Peyer's patch (tissue), 4 donors: ENCODE measurements at regions not wholly inside any gene's neighbourhood (a gene's known extent, or its start where the extent isn't known, plus 50 kb on each side); places are given as distances from the start of the nearest gene placed in this dataset.

ENCODE experiments used
- DNase-seq, 3 donors: peaks; one replicate each; pipeline ENCODE4 v3.0.0-alpha.2; 2017 to 2019
- H3K27ac ChIP-seq, 4 donors: fragments of 200-600 bp; sonication (generic); one replicate each; pipeline ENCODE4 v1.5.1; 2016 to 2019
- H3K27me3 ChIP-seq, 2 donors: fragments of 200-600 bp; sonication (generic); one replicate each; pipeline ENCODE4 v1.5.1; 2019
- H3K36me3 ChIP-seq, 3 donors: fragments of 200-600 bp; sonication (generic); one replicate each; pipeline ENCODE4 v1.5.1; 2016 to 2019
- H3K4me1 ChIP-seq, 4 donors: fragments of 200-600 bp; sonication (generic); one replicate each; pipeline ENCODE4 v1.5.1; 2016 to 2019
- H3K4me3 ChIP-seq, 4 donors: fragments of 200-600 bp; sonication (generic); 1 replicate in 3 of 4; 2 replicates in 1 of 4; pipeline ENCODE4 v1.5.1; 2016 to 2019; ENCODE audit warnings: mild to moderate bottlenecking in 1 of 4
- H3K9me3 ChIP-seq, 4 donors: fragments of 200-600 bp; sonication (generic); one replicate each; pipeline ENCODE4 v1.5.1; 2016 to 2019; ENCODE audit warnings: mild to moderate bottlenecking in 1 of 4
- CTCF ChIP-seq, 6 experiments: fragments of 450-650 bp in 4 of 6; fragments of 200-600 bp in 2 of 6; sonication (generic) in 1 of 6; IDR thresholded peaks; one replicate each; pipeline ENCODE4 v1.5.1; 2017 to 2019; ENCODE audit warnings: antibody characterized with exemption in 6 of 6, mild to moderate bottlenecking in 3 of 6, moderate library complexity in 1 of 6
- POLR2A ChIP-seq, 2 donors: fragments of 450-650 bp; IDR thresholded peaks; one replicate each; pipeline ENCODE4 v1.5.1; 2017; ENCODE audit warnings: antibody characterized with exemption in 2 of 2, mild to moderate bottlenecking in 2 of 2, moderate library complexity in 2 of 2

- no peaks in the 10 kb centered on the region for H3K9me3 ChIP-seq
These were observed 296.2 kb downstream of the SPATA31D1 start for GRCh38 chr9:82284758-82285157.

GRCh38 chr9:82295181-82295580 lies 306.6 kb downstream of the SPATA31D1 start:
- Histone ChIP-seq H3K4me1 (no peaks in the 10 kb centered on the region), H3K27ac (no peak overlapping the region), H3K27me3 (no peaks in the 10 kb centered on the region), H3K36me3 (no peaks in the 10 kb centered on the region), H3K9me3 (no peaks in the 10 kb centered on the region), H3K4me3 (no peak overlapping the region)
- DNase-seq: no peak
- no peak for TF ChIP-seq POLR2A (IDR thresholded peaks at IDR 0.05)
- no peak for TF ChIP-seq CTCF (IDR thresholded peaks at IDR 0.05)

More at GRCh38 chr9:82284758-82285157, 296.2 kb downstream of the SPATA31D1 start:
- no peak overlapping the region for H3K27ac ChIP-seq
- no peaks in the 10 kb centered on the region for H3K36me3 ChIP-seq
- TF ChIP-seq CTCF (IDR thresholded peaks at IDR 0.05): no peak
- TF ChIP-seq POLR2A (IDR thresholded peaks at IDR 0.05): no peak
- H3K27me3 ChIP-seq: no peaks in the 10 kb centered on the region
- H3K4me3 ChIP-seq: no peak overlapping the region
- no peaks in the 10 kb centered on the region for H3K4me1 ChIP-seq
- no peak for DNase-seq

GRCh38 chr9:82299870-82300269 lies 311.3 kb downstream of the SPATA31D1 start:
- TF ChIP-seq POLR2A (IDR thresholded peaks at IDR 0.05) (no peak), CTCF (IDR thresholded peaks at IDR 0.05) (no peak)
- Histone ChIP-seq H3K36me3 (no peaks in the 10 kb centered on the region), H3K4me3 (no peak overlapping the region), H3K9me3 (no peaks in the 10 kb centered on the region), H3K27ac (no peak overlapping the region), H3K27me3 (no peaks in the 10 kb centered on the region), H3K4me1 (no peaks in the 10 kb centered on the region)
- DNase-seq: no peak

- Histone ChIP-seq H3K4me3 (no peak overlapping the region), H3K36me3 (no peaks in the 10 kb centered on the region), H3K27ac (no peak overlapping the region), H3K27me3 (no peaks in the 10 kb centered on the region), H3K9me3 (no peaks in the 10 kb centered on the region), H3K4me1 (no peaks in the 10 kb centered on the region)
- no peak for DNase-seq
- TF ChIP-seq POLR2A (IDR thresholded peaks at IDR 0.05) (no peak), CTCF (IDR thresholded peaks at IDR 0.05) (no peak)
These were observed 314.5 kb downstream of the SPATA31D1 start for GRCh38 chr9:82302968-82303655.

GRCh38 chr9:82308836-82309235 lies 320.3 kb downstream of the SPATA31D1 start:
- Histone ChIP-seq H3K27me3 (no peaks in the 10 kb centered on the region), H3K4me1 (no peaks in the 10 kb centered on the region), H3K27ac (no peak overlapping the region), H3K9me3 (no peaks in the 10 kb centered on the region), H3K36me3 (no peaks in the 10 kb centered on the region), H3K4me3 (no peak overlapping the region)
- TF ChIP-seq POLR2A (IDR thresholded peaks at IDR 0.05) (no peak), CTCF (IDR thresholded peaks at IDR 0.05) (no peak)
- no peak for DNase-seq

GRCh38 chr9:82313697-82314096 lies 325.1 kb downstream of the SPATA31D1 start:
- no peak for TF ChIP-seq POLR2A (IDR thresholded peaks at IDR 0.05)
- no peak for TF ChIP-seq CTCF (IDR thresholded peaks at IDR 0.05)
- no peak overlapping the region for H3K4me3 ChIP-seq

More at GRCh38 chr9:82313697-82314096, 325.1 kb downstream of the SPATA31D1 start:
- H3K27ac ChIP-seq: no peak overlapping the region
- no peaks in the 10 kb centered on the region for H3K9me3 ChIP-seq
- no peak for DNase-seq
- no peaks in the 10 kb centered on the region for H3K27me3 ChIP-seq
- no peaks in the 10 kb centered on the region for H3K4me1 ChIP-seq
- no peaks in the 10 kb centered on the region for H3K36me3 ChIP-seq
